PC-3 (cell line): ENCODE measurements at regions not wholly inside any gene's neighbourhood (a gene's known extent, or its start where the extent isn't known, plus 50 kb on each side); places are given as distances from the start of the nearest gene placed in this dataset.

Source experiments
- CTCF ChIP-seq: fragments of 300-600 bp; sonication (generic); conservative IDR thresholded peaks from 2 replicates; pipeline ENCODE4 v1.5.1; 2017; ENCODE audit warnings: antibody characterized with exemption, low read depth, mild to moderate bottlenecking, low read length
- EZH2 ChIP-seq: fragments of 300-600 bp; sonication (generic); IDR thresholded peaks from one replicate; pipeline ENCODE4 v1.6.1; 2017; ENCODE audit warnings: antibody characterized with exemption, mild to moderate bottlenecking, low read length; ENCODE audit not compliant: unreplicated experiment
- EZH2phosphoT487 ChIP-seq: fragments of 300-600 bp; sonication (generic); IDR thresholded peaks from 2 replicates; pipeline ENCODE4 v1.6.1; 2018; ENCODE audit warnings: mild to moderate bottlenecking, antibody characterized with exemption, low read length, borderline replicate concordance

GRCh38 chr2:2681711-2682251 is 350.7 kb upstream of the MYT1L start:
- no peak for TF ChIP-seq CTCF
- TF ChIP-seq EZH2phosphoT487: no peak
- no peak for TF ChIP-seq EZH2
